ENCODE measurements at regions not wholly inside any gene's neighbourhood (a gene's known extent, or its start where the extent isn't known, plus 50 kb on each side); places are given as distances from the start of the nearest gene placed in this dataset.
A peak's percentile ranks its signal among the peaks of the same experiment; 100 is the strongest.

DNA sequence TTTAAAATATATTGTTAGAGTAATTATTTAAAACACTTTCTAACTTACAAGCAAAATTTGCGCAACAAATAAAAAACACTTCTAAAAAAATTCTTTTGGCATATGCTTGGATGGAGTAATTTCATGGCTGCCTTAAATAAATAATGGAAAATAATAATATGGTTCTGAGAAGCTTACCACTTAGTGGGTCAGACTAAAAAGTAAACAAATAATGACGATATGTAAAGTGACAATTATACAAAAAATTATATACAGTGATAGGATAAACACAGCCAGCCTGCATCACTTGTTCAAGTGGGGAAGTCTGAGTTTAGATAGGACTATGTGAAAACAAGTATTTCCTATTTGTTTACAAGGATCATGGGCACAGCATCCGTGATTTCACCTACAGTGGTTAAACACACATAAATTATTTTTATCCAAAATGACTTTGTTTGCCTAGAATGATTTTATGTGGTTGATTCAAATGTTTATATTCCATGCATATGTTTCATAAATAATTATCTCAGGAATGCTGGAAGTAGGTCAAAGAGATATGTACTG lies 141.7 kb upstream of the SEMA3D start:
- TF ChIP-seq, protein P1, sequence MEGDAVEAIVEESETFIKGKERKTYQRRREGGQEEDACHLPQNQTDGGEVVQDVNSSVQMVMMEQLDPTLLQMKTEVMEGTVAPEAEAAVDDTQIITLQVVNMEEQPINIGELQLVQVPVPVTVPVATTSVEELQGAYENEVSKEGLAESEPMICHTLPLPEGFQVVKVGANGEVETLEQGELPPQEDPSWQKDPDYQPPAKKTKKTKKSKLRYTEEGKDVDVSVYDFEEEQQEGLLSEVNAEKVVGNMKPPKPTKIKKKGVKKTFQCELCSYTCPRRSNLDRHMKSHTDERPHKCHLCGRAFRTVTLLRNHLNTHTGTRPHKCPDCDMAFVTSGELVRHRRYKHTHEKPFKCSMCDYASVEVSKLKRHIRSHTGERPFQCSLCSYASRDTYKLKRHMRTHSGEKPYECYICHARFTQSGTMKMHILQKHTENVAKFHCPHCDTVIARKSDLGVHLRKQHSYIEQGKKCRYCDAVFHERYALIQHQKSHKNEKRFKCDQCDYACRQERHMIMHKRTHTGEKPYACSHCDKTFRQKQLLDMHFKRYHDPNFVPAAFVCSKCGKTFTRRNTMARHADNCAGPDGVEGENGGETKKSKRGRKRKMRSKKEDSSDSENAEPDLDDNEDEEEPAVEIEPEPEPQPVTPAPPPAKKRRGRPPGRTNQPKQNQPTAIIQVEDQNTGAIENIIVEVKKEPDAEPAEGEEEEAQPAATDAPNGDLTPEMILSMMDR (IDR thresholded peaks at IDR 0.05; ENCODE audit: low read depth, low read length), result no peak
- DNase-seq, result no peak
- no peaks in the 10 kb centered on the region for H3K27me3 ChIP-seq (ENCODE audit: insufficient read depth, low read depth, severe bottlenecking)

DNA sequence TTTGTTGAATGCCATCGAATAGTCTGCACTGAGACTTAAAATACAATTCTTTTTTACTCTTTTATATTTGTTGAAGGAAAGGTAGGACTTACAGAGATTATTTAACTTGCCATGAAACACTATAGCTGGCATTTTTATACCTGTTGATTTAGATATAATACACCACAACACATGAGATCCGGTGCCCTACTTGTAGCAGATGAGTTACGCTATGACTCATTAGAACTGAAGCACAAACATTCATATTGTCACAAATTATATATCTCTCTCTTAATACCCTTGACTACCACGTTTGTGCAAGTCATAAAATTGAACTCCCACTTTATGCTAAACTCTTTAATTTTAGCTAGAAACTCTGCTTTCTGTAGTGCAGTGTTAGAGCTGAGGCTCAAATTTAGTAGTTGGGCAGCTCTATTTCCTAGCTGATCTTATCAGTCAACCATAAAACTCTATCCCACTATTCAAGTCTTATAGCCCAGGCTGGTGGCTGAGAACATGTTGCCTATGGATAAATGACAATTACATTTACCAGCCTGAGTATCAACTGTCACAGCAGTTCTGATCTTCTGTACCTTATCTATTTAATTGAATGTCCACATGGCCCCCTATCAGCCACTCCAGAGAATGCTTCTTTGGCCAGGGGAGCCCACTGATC lies 137.4 kb upstream of the SEMA3D start:
- no peaks in the 10 kb centered on the region for H3K36me3 ChIP-seq
- peak; percentile 18 for DNase-seq
- H3K27ac ChIP-seq, result no peak overlapping the region
- no peaks in the 10 kb centered on the region for H3K9me3 ChIP-seq (ENCODE audit: severe bottlenecking)
- TF ChIP-seq, protein P1 (IDR thresholded peaks at IDR 0.05; ENCODE audit: low read depth, low read length), result no peak
- no peaks in the 10 kb centered on the region for H3K27me3 ChIP-seq (ENCODE audit: insufficient read depth, low read depth, severe bottlenecking)
- H3K4me3 ChIP-seq (ENCODE audit: low read depth, low read length), result no peak overlapping the region

More for the DNA sequence above, 141.7 kb upstream of the SEMA3D start:
- H3K36me3 ChIP-seq, result no peaks in the 10 kb centered on the region
- no peak overlapping the region for H3K4me3 ChIP-seq (ENCODE audit: low read depth, low read length)
- H3K9me3 ChIP-seq (ENCODE audit: severe bottlenecking), result no peaks in the 10 kb centered on the region
- H3K27ac ChIP-seq, result no peak overlapping the region

DNA sequence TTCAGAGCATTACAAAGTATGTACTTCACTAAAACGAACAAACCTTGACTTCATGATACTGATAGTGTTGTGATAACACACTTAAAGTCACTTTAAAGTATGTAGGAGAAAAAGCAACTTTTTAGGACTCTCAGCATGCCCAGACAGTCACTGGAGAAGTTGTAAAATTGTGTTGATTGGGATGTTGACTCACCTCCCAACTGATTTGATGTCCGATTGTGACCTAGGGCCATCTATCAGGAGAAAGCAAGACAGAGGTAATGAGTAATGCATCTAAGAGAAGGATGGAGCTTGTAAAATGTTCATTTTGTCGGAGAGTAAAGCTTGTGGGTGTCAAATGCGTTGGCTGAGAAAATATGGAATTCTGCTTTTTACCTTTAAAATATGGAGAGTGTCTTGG lies 135.4 kb upstream of the SEMA3D start:
- Histone ChIP-seq H3K27ac (no peak overlapping the region), H3K4me3 (ENCODE audit: low read depth, low read length) (no peak overlapping the region), H3K36me3 (no peaks in the 10 kb centered on the region), H3K27me3 (ENCODE audit: insufficient read depth, low read depth, severe bottlenecking) (no peaks in the 10 kb centered on the region), H3K9me3 (ENCODE audit: severe bottlenecking) (no peaks in the 10 kb centered on the region)
- TF ChIP-seq, protein P1 (IDR thresholded peaks at IDR 0.05; ENCODE audit: low read depth, low read length), result no peak
- no peak for DNase-seq

DNA sequence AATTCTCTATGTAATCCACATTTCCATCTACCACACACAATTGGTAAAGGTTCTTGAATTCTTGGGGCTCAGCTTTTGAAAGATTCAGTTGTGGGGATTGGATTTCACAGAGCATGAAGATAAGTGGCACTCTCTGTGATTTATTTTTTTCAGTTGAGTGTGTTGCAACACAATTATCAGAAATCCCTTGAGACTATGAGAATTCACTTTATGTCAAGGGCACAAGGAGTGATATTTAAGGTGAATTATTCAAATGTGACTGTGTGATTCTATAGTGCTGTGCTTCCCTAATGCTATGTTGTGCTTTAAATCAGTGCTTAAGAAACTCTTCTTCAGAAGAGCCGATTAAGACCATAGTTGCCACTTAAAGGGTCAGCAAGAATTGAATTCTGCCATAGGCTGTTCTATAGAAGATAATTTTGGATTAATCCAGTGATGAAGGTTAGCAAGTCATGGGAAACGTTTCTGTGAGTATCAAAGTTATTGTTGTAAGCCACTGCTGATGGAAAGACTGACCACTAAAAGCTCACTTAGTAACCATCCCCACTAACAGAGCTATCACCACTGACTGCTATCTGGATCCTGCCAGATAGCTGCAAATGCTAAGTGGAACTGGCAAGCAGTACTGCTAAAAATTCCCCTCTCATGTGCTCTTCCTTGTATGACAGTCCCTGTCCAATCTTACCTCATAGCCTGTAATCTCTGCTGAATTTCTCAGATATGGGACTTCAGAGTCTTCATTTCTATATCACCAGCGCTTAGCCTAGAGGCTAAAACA lies 134.0 kb upstream of the SEMA3D start:
- Histone ChIP-seq H3K27me3 (ENCODE audit: insufficient read depth, low read depth, severe bottlenecking) (no peaks in the 10 kb centered on the region), H3K36me3 (no peaks in the 10 kb centered on the region), H3K4me3 (ENCODE audit: low read depth, low read length) (no peak overlapping the region), H3K9me3 (ENCODE audit: severe bottlenecking) (no peaks in the 10 kb centered on the region), H3K27ac (no peak overlapping the region)
- TF ChIP-seq, protein P1 (IDR thresholded peaks at IDR 0.05; ENCODE audit: low read depth, low read length), result no peak
- DNase-seq, result no peak

DNA sequence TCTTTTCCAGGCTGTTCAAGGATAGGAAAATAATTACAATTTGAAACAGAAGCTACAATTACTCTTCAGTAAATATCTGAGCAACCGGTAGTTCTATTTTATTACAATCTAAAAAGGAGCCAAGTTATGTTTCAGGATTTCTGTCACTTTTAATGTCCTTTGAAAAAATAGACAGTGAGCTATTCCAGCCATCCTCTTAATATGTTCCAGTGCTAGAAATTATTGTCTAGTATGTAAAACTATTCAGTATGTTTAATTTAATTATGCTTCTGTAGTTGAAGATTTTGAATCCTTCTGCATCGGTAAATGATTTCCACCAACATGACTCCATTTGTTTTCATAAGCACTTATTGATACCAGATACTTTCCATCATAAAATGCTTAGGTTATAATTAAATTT lies 129.6 kb upstream of the SEMA3D start:
- H3K9me3 ChIP-seq (ENCODE audit: severe bottlenecking), result no peaks in the 10 kb centered on the region
- H3K4me3 ChIP-seq (ENCODE audit: low read depth, low read length), result no peak overlapping the region
- H3K27ac ChIP-seq, result no peak overlapping the region
- H3K36me3 ChIP-seq, result no peaks in the 10 kb centered on the region
- no peak for DNase-seq
- TF ChIP-seq, protein P1 (IDR thresholded peaks at IDR 0.05; ENCODE audit: low read depth, low read length), result no peak
- no peaks in the 10 kb centered on the region for H3K27me3 ChIP-seq (ENCODE audit: insufficient read depth, low read depth, severe bottlenecking)
